Ammon's horn (tissue), 1 donor: ENCODE measurements at regions not wholly inside any gene's neighbourhood (a gene's known extent, or its start where the extent isn't known, plus 50 kb on each side); places are given as distances from the start of the nearest gene placed in this dataset.
"Not testable (repeated sequence)": the region's sequence is repeated elsewhere in the genome, so short reads cannot be mapped to it uniquely, and the experiment has no call there.

ENCODE experiments used
- DNase-seq: peaks from one replicate; pipeline ENCODE4 v3.0.0-alpha.2; 2016; ENCODE audit warnings: low spot score

GRCh38 chr1:5686925-5687706 is 305.1 kb downstream of the NPHP4 start:
- DNase-seq = no peak

GRCh38 chr1:5686195-5686594 is 306.0 kb downstream of the NPHP4 start:
- DNase-seq = no peak

- no peak for DNase-seq
Measured at GRCh38 chr1:5685446-5686040, 306.7 kb downstream of the NPHP4 start.

GRCh38 chr1:5684791-5685190 is 307.4 kb downstream of the NPHP4 start:
- DNase-seq = no peak

DNA sequence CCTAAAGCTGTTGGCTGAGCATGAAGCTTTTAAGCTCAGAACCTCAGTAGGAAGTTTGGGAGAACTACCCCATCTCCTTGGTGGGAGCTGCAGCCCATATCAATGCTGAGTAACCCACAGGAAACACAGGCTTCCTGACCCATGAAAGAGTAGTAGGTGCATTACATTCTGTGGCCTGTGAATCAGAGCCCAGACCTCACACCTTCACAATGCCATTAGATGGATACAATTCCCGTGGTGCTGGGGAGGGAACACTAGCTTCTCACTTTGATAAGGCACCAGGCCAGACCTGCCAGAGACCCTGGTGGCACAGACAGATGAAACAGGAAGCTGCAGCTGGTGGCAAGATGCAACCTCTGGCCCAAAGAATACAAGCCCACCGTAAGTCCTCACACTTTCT is 308.8 kb downstream of the NPHP4 start:
- no peak for DNase-seq

- no peak for DNase-seq
Measured at GRCh38 chr1:5682626-5683225, 309.5 kb downstream of the NPHP4 start.

GRCh38 chr1:5681654-5682053 is 310.6 kb downstream of the NPHP4 start:
- DNase-seq = peak; percentile 20

DNA sequence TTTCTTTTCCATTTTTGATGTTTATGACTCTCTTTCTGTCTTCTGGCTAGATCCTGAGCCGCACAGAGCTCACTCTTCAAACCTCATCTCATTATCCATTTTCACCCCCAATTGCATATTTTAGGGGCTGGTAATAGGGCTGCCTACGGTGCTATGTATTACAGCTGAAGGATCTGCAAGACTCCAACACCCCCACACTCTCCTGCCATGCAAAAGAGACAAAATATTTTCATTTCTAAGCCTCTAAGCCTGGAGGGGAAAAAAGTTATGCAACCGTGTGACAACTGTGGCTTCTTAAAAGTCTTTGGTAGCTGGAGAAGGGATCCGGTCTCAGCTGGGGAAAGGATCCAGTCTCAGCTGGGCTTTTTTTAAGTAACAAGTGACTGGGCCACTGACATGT is 311.6 kb downstream of the NPHP4 start:
- DNase-seq = no peak

GRCh38 chr1:5678759-5679158 is 313.5 kb downstream of the NPHP4 start:
- DNase-seq = no peak

DNA sequence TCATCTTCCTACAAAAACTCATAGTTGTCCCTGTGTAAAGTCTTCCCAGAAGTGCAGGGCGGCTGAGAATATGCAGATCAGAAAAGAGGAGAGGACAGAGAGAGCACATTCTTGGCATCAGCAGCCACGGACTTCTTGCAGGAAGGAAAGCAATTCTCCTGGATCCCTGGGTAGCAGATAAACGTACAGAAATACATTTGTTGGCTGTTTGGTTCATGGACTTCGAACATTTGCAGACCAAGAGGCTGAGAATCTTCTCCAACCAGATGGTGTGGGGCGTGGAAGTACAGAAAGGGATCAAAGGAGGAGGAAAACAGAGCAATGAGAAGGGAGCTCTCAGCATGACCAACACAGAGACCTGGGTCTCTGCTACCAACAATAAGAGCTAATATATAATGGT is 319.9 kb downstream of the NPHP4 start:
- not testable (repeated sequence) for DNase-seq

DNA sequence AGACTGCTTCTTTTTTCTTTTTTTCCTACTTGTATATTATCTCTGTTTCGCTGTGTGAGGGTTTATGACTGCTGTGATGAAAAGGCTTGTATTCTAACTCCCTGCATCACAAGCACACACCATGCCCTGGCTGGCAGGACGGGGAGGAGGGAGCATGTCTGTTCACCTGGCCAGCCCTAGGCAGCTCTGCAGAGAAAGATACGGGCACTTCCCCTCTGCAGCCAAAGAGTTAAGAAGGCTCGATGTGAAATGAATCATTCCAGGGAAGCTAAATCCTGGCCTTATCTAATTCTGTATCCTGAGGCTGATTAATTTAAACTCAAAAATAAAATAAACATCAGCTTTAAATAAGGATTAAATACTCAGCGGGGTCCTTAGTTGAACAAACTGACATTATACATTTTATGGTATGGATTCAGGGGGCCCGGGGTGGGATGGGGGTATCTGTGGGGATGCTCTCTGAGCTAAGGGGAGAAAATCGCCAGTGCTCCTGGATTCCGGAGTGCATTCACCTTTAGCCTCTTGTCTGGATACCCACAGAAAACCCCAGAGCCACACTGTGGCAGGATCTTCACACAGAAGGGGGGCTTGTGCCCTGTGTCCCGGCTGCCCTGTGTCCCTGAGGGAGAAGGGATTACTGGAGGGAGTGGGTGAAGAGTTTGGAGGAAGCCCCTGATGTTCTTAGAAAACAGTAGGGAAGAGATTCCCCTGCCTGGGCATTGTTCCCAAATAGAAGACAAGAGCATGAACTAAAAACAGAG is 321.5 kb downstream of the NPHP4 start:
- DNase-seq = no peak

- no peak for DNase-seq
Measured at GRCh38 chr1:5667513-5668325, 324.5 kb downstream of the NPHP4 start.

DNA sequence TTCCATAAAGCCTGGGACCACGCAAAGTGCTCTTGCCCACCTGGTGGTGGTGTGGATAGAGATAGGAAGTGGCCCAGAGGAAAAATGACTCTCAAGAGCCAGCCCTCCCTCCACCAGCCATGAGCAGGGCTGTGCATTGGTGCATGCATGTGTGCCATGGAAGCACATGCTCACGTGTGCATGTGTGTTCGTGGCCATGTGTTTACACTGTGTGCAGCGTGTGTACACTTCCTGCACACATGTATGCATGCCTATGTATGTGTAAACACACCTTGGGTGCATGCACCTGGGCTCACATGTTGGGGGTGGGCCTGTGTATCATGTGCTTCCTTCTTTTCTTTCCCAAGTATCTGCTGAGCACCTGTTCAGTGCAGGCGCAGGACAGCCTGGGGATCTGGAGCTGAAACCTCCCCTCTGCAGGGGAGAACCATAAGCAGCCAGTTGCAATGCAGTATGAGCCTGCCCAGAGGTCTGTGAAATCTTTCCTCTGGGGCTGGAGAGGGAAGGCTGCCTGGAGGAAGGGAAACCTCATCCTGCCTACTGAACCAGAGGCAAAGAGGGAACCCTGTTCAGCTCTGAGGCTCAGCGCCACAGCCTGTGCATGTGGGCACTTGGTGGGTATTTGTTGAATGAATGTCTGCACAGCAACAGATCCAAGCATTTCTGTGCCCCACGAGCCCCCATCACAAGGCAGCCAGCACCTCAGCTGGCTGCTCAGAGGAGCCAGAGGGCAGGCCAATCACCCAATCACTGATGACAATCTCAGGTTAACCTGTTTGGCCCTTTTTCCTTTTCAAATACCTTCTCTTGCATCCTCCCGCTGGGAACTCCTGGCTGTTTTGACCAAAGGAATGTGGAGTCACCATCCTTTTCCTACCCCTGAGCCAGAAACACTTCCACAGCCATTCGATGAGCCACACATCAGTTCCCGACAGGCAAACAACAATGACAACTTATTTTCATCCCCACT is 327.0 kb downstream of the NPHP4 start:
- DNase-seq = no peak

DNA sequence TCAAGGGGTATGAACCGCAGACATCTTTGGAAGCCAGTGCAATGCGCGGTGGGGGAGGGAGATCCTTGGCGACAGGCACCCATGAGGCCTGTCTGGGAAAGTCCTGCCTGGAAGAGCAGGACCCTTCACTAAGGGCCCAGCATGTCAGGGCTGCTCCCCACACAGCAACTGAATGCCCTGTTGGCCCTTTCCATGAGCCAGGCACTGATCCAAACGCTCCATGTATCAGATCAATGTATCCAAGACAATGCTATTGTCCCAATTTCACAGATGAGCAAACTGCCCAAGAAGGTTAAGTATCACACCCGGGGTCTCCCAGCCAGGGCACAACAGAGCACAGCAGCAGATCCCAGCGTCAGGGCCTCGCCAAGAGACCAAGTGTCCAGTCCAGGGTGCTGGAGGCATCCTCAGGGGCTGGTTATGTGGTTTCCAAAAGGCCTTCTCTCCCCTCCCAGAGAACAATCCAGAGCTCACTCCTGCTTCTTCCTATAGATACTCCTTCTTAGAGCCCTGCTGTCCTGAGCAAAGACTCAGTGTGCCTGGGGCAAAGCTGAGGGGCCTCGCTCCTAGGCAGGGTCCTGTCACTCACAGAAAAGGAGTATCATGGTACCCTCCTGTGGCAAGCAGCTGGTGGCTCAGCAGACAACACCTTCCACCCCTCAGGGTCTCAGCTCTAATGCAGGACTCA is 328.0 kb downstream of the NPHP4 start:
- DNase-seq = no peak

GRCh38 chr1:5662744-5663126 is 329.5 kb downstream of the NPHP4 start:
- DNase-seq = no peak

- DNase-seq = no peak
Measured at GRCh38 chr1:5662086-5662743, 330.0 kb downstream of the NPHP4 start.

- DNase-seq = no peak
Measured at GRCh38 chr1:5661196-5662085, 330.8 kb downstream of the NPHP4 start.

GRCh38 chr1:5660141-5660935 is 331.9 kb downstream of the NPHP4 start:
- DNase-seq = no peak
